Breast epithelium (tissue), 3 donors: ENCODE measurements at regions not wholly inside any gene's neighbourhood (a gene's known extent, or its start where the extent isn't known, plus 50 kb on each side); places are given as distances from the start of the nearest gene placed in this dataset.

ENCODE experiments used
- CTCF ChIP-seq, 3 donors: fragments of 450-650 bp; IDR thresholded peaks; one replicate each; pipeline ENCODE4 v1.5.1; 2016 to 2017; ENCODE audit warnings: antibody characterized with exemption in 3 of 3, mild to moderate bottlenecking in 3 of 3, moderate library complexity in 3 of 3
- POLR2A ChIP-seq: fragments of 450-650 bp; IDR thresholded peaks from one replicate; pipeline ENCODE4 v1.6.1; 2016; ENCODE audit warnings: antibody characterized with exemption, mild to moderate bottlenecking, moderate library complexity
- POLR2AphosphoS5 ChIP-seq, 3 donors: sonication (generic); formaldehyde crosslinking; IDR thresholded peaks; one replicate each; pipeline ENCODE4 v1.6.1; 2017; ENCODE audit warnings: antibody characterized with exemption in 3 of 3

GRCh38 chr16:86390335-86390734, 120.0 kb upstream of the FOXF1 start:
- TF ChIP-seq POLR2A (no peak), CTCF (IDR thresholded peaks at IDR 0.05) (no peak), POLR2AphosphoS5 (IDR thresholded peaks at IDR 0.05) (no peak)
